ENCODE measurements at regions not wholly inside any gene's neighbourhood (a gene's known extent, or its start where the extent isn't known, plus 50 kb on each side); places are given as distances from the start of the nearest gene placed in this dataset.

DNA sequence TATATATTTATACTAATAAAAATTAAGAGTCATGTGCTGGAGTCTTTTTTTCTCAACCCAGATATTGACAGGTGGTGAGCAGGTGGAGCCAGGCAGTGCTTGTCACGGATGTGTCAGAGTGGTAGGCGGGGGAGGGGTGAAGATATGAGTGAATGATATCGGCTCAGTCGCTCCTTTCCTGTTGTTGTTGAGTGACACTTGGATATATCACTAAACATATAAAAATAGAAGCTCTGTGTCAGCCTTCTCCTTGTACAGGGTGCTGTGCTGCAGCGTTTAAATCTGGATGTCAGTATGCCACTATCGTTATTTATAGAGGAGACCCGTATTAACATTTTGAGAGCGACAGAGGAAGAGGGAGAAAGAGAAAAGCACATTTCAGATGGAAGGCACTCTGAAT is 339.6 kb downstream of the NUF2 start:
- no peak for DNase-seq

GRCh38 chr1:163664671-163665335 is 343.0 kb downstream of the NUF2 start:
- DNase-seq = no peak

DNA sequence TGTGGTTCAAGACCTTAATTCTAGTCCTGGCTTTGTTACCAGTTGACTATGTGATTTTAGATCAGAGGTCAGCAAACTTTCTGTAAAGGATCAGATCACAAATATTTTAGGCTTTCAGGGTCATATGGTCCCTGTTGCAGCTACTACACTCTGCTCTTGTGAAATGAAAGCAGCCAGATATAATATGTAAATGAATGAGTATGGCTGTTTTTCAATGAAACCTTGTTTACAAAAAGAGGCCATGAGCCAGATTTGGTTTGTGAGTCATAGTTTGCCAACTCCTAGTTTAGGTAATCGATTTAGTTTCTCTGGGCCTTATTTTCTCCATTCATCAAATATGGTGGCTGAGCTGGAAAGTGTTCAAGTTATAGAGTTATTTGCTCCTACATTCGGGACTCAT is 346.7 kb downstream of the NUF2 start:
- DNase-seq = no peak

DNA sequence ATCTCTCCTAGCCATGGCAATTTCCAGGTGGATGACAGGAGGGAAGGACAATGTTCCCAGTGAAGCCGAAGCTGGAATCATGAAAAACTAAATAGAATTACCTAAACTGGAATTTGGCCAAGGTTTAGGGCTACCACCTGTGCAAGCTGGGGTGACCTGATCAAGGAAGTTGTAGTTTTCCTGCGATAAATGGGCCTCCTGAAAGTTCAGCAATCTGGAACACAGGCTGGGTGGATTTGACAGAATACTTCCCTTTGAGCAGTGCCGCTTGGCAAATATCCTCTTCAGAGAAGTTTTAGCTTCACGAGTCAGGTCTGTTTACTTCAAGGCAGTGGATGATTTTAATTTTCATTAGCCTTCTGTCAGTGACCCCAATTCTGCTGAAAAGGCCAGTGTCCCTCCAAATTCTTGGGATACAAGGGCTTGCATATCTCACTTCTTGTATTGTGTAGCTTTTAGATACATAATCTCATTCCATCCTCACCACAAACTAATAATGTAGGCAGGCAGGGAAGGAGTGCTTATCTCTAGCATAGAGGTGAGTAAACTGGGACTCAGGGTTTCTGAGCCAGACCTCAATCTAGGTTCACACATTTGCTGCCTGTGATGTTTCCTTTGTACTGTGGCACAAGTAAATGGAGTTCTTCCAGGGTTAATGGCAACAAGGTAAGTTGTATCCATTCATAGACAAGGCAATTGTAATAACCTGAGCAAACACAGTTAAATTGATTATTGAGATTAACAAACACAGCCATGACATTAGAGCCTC is 349.4 kb downstream of the NUF2 start:
- no peak for DNase-seq

- DNase-seq = no peak
Observed at GRCh38 chr1:163672976-163673758, 351.4 kb downstream of the NUF2 start.

- no peak for DNase-seq
Observed at GRCh38 chr1:163673759-163674151, 352.0 kb downstream of the NUF2 start.

- DNase-seq = no peak
Observed at GRCh38 chr1:163674236-163674635, 352.5 kb downstream of the NUF2 start.

DNA sequence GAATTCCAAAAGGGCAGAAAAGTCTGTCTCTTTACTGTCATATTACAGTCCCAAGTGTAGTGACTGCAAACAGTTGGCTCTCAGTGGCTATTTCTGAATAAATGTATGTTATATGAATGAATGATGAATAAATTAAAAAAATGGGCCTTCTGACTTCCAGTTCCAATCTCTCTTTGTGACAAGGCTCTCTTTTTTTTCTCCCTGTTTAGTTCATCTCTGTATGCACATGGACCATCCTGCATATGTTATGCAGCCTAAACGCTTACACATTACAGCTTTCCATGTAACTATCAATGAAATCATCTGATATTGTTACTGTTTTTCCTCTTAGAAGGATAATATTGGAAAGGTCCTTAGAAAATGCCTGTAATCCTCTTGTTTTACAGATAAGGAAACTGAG is 363.0 kb downstream of the NUF2 start:
- no peak for DNase-seq

GRCh38 chr1:163692266-163692665 is 370.5 kb downstream of the NUF2 start:
- no peak for DNase-seq

DNA sequence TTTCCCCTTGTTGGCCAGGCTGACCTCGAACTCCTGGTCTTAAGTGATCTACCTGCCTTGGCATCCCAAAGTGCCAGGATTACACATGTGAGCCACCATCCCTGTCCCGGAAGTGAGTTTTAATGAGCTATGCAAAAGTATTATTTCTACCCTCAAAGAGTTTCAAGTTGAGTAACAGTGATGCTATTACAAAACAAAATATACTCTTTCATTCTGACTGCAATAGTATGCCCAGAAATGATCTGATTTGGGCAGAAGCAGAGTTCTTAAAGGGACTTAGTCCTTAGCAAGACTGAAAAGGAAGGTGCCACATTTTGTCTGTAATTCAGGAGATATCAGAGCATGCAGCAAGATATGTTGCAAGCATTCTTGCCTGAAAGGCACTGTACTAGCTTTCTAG is 375.4 kb downstream of the NUF2 start:
- DNase-seq = no peak

GRCh38 chr1:163701783-163702374 is 380.1 kb downstream of the NUF2 start:
- peak in 1 of 2 experiments; percentile 14 for DNase-seq

DNA sequence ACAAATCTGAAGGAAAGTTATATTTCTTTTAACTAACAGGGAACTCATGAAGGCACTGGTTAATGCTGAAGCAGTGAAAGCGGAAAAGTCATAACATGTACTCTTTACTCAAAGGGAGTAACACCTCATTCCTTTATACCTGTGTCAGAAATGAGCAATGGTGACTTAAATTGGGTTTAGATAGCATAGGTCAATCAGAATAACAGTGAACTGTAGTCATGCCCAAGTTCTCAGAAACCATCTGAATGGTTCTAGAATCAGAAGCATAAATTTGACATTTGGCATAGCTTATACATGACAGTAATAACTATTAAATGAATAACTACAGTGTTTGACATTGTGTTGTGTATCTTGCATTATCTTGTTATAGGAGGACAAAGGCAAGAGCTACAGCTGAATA is 382.0 kb downstream of the NUF2 start:
- no peak for DNase-seq

- DNase-seq = no peak
Observed at GRCh38 chr1:163706915-163707314, 385.2 kb downstream of the NUF2 start.

GRCh38 chr1:163709636-163710035 is 387.9 kb downstream of the NUF2 start:
- no peak for DNase-seq

- no peak for DNase-seq
Observed at GRCh38 chr1:163712321-163712720, 390.6 kb downstream of the NUF2 start.

- no peak for DNase-seq
Observed at GRCh38 chr1:163720294-163720693, 398.5 kb downstream of the NUF2 start.

DNA sequence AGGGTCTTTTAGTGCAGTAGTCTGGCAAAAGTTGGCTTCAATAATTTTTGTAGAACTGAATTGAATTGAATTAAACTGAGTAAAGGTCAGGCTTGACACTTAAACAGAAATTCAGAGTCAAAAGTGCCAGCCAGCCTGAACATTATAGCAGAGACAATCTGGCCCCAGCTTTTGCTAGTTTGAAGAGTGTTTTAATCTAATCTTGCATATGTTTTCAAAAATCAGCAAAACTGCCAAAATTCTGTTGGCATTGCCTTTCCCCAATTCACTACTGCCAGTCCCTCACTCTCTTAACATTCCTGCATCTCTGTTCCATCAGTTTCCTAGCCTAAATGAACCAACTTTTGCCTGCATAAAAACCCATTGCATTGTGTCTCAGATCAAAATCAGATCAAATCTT is 403.8 kb downstream of the NUF2 start:
- no peak for DNase-seq

- no peak for DNase-seq
Observed at GRCh38 chr1:163730411-163730821, 408.7 kb downstream of the NUF2 start.

GRCh38 chr1:163737261-163737660 is 415.5 kb downstream of the NUF2 start:
- no peak for DNase-seq

DNA sequence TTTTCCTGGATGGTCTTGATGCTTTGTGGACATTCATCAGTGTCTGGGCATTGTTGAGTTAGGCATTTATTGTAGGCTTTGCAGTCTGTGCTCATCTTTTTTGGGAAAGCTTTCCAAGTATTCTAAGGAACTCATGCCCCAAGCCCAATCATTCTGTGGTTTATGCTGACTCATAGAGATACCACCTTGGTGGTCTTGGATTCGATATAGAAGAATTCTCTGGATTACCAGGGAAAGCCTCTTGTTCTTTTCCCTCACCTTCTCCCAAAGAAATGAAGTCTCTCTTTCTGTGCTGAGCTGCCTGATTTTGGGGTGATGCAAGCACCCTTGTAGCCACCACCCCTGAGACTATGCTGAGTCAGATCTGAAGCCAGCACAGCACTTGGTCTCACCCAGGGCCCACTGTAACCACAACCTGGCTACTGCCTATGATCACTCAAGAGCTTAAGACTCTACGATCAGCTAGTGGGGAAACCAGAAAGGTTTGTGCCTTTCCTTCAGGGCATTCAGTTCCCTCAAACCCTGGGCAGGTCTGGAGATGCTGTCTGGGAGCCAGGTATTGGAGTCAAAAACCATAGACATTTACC is 422.6 kb downstream of the NUF2 start:
- no peak for DNase-seq

- no peak for DNase-seq
Observed at GRCh38 chr1:163745204-163745603, 423.4 kb downstream of the NUF2 start.

DNA sequence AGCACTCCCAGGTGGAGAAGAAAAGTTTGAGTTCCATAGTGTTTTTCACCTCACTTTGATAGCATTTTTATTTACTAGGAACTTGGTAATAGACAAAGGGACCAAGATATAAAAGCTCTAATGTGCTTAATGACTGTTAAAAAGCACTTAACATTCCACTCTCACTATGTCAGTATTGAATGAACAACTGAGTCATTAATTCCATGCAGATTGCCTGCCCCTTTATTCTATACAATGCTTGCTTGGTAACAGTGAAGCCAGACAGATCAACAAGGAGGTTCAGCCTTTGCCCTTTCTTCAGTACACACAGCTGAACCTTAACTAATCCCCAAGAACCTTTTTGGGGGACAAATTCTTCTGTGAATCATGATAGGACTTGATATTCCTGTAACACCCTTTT is 425.5 kb downstream of the NUF2 start:
- no peak for DNase-seq

GRCh38 chr1:163747855-163748254 is 426.1 kb downstream of the NUF2 start:
- peak in 1 of 2 experiments; percentile 50 for DNase-seq
